HEK293 (cell line): ENCODE measurements at regions not wholly inside any gene's neighbourhood (a gene's known extent, or its start where the extent isn't known, plus 50 kb on each side); places are given as distances from the start of the nearest gene placed in this dataset.

ENCODE experiments used
- CTCF ChIA-PET: fragments of 350-600 bp; formaldehyde crosslinking; extraction: SDS; loops from one replicate; lab custom pipeline; 2021; ENCODE audit warnings: antibody characterized with exemption; lab: Yijun Ruan, JAX
- POLR2A ChIA-PET: fragments of 300-600 bp; formaldehyde crosslinking; extraction: SDS; loops from one replicate; lab custom pipeline; 2020; ENCODE audit warnings: antibody characterized with exemption, inconsistent platforms; lab: Yijun Ruan, JAX
- H3K27ac ChIP-seq: fragments of 200-500 bp; sonication (Bioruptor generic); 2 replicates; pipeline ENCODE4 v1.5.1; 2014; ENCODE audit warnings: low read depth, low read length, control low read depth, inconsistent platforms; ENCODE audit errors: extremely low read depth
- H3K36me3 ChIP-seq, 2 experiments: fragments of 200-500 bp in 1 of 2; sonication (Bioruptor generic) in 1 of 2; 1 replicate in 1 of 2; 2 replicates in 1 of 2; pipeline ENCODE4 v1.5.1; 2014 to 2017; ENCODE audit warnings: inconsistent platforms in 2 of 2, low read length in 2 of 2; ENCODE audit not compliant: control insufficient read depth in 2 of 2, insufficient read depth in 1 of 2
- H3K4me1 ChIP-seq: fragments of 200-500 bp; sonication (Bioruptor generic); 2 replicates; pipeline ENCODE4 v1.5.1; 2014; ENCODE audit warnings: mild to moderate bottlenecking, low read length, inconsistent platforms; ENCODE audit not compliant: control insufficient read depth, insufficient read depth
- H3K4me3 ChIP-seq: 2 replicates; pipeline ENCODE4 v1.5.1; 2011; ENCODE audit warnings: low read depth, mild to moderate bottlenecking, control low read depth, low read length, moderate library complexity
- H3K9me3 ChIP-seq: fragments of 200-500 bp; sonication (Bioruptor generic); 2 replicates; pipeline ENCODE4 v1.5.1; 2014; ENCODE audit warnings: low read depth, low read length, inconsistent platforms; ENCODE audit not compliant: control insufficient read depth, insufficient read depth
- GLI2 ChIP-seq: fragments of 450-650 bp; formaldehyde crosslinking; IDR thresholded peaks from 2 replicates; pipeline ENCODE4; 2017; ENCODE audit warnings: missing biosample characterization, missing genetic modification characterization, low read depth, borderline replicate concordance
- HOXD13 ChIP-seq: sonication (generic); formaldehyde crosslinking; IDR thresholded peaks from 2 replicates; pipeline ENCODE4 v1.8.0; 2022; ENCODE audit warnings: missing genetic modification reagents, borderline replicate concordance
- KLF8 ChIP-seq: fragments of 450-650 bp; formaldehyde crosslinking; IDR thresholded peaks from 2 replicates; pipeline ENCODE4 v1.5.1; 2016; ENCODE audit warnings: missing biosample characterization, missing genetic modification characterization
- MEIS1 ChIP-seq: sonication (generic); formaldehyde crosslinking; IDR thresholded peaks from 2 replicates; pipeline ENCODE4 v1.8.1; 2022; ENCODE audit warnings: missing genetic modification reagents, mild to moderate bottlenecking, borderline replicate concordance
- OVOL3 ChIP-seq: fragments of 450-650 bp; formaldehyde crosslinking; IDR thresholded peaks from 2 replicates; pipeline ENCODE4 v1.5.1; 2016; ENCODE audit warnings: missing biosample characterization, missing genetic modification characterization
- SP2 ChIP-seq: fragments of 450-650 bp; formaldehyde crosslinking; IDR thresholded peaks from 2 replicates; pipeline ENCODE4 v1.5.1; 2016; ENCODE audit warnings: missing biosample characterization, missing genetic modification characterization
- ZNF174 ChIP-seq: fragments of 450-650 bp; formaldehyde crosslinking; IDR thresholded peaks from 2 replicates; pipeline ENCODE4 v1.5.0; 2017; ENCODE audit warnings: missing biosample characterization, mild to moderate bottlenecking, missing genetic modification characterization
- ZNF211 ChIP-seq: fragments of 450-650 bp; formaldehyde crosslinking; IDR thresholded peaks from 2 replicates; pipeline ENCODE4 v1.5.1; 2016; ENCODE audit warnings: low read depth, missing biosample characterization, missing genetic modification characterization
- ZNF394 ChIP-seq: fragments of 450-650 bp; formaldehyde crosslinking; IDR thresholded peaks from 2 replicates; pipeline ENCODE4 v1.5.1; 2016; ENCODE audit warnings: missing biosample characterization, missing genetic modification characterization, mild to moderate bottlenecking, moderate library complexity, borderline replicate concordance
- ZNF433 ChIP-seq: fragments of 450-650 bp; formaldehyde crosslinking; IDR thresholded peaks from 2 replicates; pipeline ENCODE4 v1.5.1; 2016; ENCODE audit warnings: missing biosample characterization, missing genetic modification characterization, low read depth
- ZNF621 ChIP-seq: fragments of 450-650 bp; formaldehyde crosslinking; IDR thresholded peaks from 2 replicates; pipeline ENCODE4 v1.5.1; 2017; ENCODE audit warnings: missing biosample characterization, missing genetic modification characterization
- ZNF660 ChIP-seq: fragments of 450-650 bp; IDR thresholded peaks from 2 replicates; pipeline ENCODE4 v1.5.1; 2018; ENCODE audit warnings: missing biosample characterization, mild to moderate bottlenecking, missing genetic modification characterization
- ZNF76 ChIP-seq: fragments of 450-650 bp; formaldehyde crosslinking; IDR thresholded peaks from 2 replicates; pipeline ENCODE4; 2016; ENCODE audit warnings: low read depth, missing biosample characterization, missing genetic modification characterization, borderline replicate concordance
- ZNF830 ChIP-seq: fragments of 450-650 bp; IDR thresholded peaks from 2 replicates; pipeline ENCODE4 v1.5.0; 2018; ENCODE audit warnings: missing biosample characterization, missing genetic modification characterization, low read depth, mild to moderate bottlenecking, moderate library complexity
- ZNF843 ChIP-seq: fragments of 450-650 bp; formaldehyde crosslinking; IDR thresholded peaks from 2 replicates; pipeline ENCODE4 v1.5.1; 2016; ENCODE audit warnings: missing biosample characterization, missing genetic modification characterization
- TF ChIP-seq, protein P1 (sequence below): fragments of 450-650 bp; formaldehyde crosslinking; IDR thresholded peaks from 2 replicates; pipeline ENCODE4 v1.5.0; 2017; ENCODE audit warnings: missing biosample characterization, missing genetic modification characterization, borderline replicate concordance
- TF ChIP-seq, protein P2 (sequence below): fragments of 450-650 bp; formaldehyde crosslinking; IDR thresholded peaks from 2 replicates; pipeline ENCODE4 v1.5.1; 2016; ENCODE audit warnings: missing biosample characterization, missing genetic modification characterization
- TF ChIP-seq, protein P3 (sequence below): fragments of 450-650 bp; formaldehyde crosslinking; IDR thresholded peaks from 2 replicates; pipeline ENCODE4 v1.5.1; 2016; ENCODE audit warnings: missing biosample characterization, missing genetic modification characterization
- TF ChIP-seq, protein P4 (sequence below): fragments of 450-650 bp; formaldehyde crosslinking; IDR thresholded peaks from 2 replicates; pipeline ENCODE4 v1.5.1; 2016; ENCODE audit warnings: missing biosample characterization, missing genetic modification characterization

DNA sequence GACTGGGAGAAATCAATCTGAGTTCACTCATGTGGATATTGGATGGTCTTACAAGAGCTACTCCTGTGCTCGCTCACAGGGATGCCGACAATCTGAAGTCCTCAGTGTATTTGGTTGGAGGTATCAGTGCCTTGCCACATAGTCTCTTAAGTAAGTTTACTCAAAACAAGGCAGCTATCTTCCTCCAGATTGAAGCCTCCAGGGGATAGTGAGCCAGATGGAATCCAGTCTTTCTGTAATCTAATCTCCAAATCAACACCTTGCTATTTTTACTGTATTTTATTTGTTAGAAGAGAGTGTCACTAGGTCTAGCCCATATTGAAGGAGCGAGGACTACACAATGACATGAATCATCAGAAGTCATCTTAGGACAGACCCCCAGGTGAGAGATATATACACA, 456.6 kb upstream of the POT1 start (continued):
- TF ChIP-seq, protein P1, sequence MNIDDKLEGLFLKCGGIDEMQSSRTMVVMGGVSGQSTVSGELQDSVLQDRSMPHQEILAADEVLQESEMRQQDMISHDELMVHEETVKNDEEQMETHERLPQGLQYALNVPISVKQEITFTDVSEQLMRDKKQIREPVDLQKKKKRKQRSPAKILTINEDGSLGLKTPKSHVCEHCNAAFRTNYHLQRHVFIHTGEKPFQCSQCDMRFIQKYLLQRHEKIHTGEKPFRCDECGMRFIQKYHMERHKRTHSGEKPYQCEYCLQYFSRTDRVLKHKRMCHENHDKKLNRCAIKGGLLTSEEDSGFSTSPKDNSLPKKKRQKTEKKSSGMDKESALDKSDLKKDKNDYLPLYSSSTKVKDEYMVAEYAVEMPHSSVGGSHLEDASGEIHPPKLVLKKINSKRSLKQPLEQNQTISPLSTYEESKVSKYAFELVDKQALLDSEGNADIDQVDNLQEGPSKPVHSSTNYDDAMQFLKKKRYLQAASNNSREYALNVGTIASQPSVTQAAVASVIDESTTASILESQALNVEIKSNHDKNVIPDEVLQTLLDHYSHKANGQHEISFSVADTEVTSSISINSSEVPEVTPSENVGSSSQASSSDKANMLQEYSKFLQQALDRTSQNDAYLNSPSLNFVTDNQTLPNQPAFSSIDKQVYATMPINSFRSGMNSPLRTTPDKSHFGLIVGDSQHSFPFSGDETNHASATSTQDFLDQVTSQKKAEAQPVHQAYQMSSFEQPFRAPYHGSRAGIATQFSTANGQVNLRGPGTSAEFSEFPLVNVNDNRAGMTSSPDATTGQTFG: no peak
- TF ChIP-seq ZNF174 (tag by site-specific recombination) (no peak), SP2 (tag by site-specific recombination) (no peak), ZNF433 (tag by site-specific recombination) (no peak), GLI2 (tag by site-specific recombination) (no peak), ZNF843 (no peak)
- TF ChIP-seq, protein P2, sequence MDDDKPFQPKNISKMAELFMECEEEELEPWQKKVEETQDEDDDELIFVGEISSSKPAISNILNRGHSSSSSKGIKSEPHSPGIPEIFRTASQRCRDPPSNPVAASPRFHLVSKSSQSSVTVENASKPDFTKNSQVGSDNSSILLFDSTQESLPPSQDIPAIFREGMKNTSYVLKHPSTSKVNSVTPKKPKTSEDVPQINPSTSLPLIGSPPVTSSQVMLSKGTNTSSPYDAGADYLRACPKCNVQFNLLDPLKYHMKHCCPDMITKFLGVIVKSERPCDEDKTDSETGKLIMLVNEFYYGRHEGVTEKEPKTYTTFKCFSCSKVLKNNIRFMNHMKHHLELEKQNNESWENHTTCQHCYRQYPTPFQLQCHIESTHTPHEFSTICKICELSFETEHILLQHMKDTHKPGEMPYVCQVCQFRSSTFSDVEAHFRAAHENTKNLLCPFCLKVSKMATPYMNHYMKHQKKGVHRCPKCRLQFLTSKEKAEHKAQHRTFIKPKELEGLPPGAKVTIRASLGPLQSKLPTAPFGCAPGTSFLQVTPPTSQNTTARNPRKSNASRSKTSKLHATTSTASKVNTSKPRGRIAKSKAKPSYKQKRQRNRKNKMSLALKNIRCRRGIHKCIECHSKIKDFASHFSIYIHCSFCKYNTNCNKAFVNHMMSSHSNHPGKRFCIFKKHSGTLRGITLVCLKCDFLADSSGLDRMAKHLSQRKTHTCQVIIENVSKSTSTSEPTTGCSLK (tag by site-specific recombination): no peak
- TF ChIP-seq, protein P3, sequence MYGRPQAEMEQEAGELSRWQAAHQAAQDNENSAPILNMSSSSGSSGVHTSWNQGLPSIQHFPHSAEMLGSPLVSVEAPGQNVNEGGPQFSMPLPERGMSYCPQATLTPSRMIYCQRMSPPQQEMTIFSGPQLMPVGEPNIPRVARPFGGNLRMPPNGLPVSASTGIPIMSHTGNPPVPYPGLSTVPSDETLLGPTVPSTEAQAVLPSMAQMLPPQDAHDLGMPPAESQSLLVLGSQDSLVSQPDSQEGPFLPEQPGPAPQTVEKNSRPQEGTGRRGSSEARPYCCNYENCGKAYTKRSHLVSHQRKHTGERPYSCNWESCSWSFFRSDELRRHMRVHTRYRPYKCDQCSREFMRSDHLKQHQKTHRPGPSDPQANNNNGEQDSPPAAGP (tag by site-specific recombination): no peak
- TF ChIP-seq, protein P4, sequence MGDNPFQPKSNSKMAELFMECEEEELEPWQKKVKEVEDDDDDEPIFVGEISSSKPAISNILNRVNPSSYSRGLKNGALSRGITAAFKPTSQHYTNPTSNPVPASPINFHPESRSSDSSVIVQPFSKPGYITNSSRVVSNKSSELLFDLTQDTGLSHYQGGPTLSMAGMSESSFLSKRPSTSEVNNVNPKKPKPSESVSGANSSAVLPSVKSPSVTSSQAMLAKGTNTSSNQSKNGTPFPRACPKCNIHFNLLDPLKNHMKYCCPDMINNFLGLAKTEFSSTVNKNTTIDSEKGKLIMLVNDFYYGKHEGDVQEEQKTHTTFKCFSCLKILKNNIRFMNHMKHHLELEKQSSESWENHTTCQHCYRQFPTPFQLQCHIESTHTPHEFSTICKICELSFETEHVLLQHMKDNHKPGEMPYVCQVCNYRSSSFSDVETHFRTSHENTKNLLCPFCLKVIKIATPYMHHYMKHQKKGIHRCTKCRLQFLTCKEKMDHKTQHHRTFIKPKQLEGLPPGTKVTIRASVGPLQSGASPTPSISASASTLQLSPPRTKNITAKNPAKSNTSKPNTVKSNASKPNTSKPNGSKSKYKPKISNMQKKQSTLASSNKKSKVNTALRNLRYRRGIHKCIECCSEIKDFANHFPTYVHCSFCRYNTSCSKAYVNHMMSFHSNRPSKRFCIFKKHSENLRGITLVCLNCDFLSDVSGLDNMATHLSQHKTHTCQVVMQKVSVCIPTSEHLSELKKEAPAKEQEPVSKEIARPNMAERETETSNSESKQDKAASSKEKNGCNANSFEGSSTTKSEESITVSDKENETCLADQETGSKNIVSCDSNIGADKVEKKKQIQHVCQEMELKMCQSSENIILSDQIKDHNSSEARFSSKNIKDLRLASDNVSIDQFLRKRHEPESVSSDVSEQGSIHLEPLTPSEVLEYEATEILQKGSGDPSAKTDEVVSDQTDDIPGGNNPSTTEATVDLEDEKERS (tag by site-specific recombination): no peak

DNA sequence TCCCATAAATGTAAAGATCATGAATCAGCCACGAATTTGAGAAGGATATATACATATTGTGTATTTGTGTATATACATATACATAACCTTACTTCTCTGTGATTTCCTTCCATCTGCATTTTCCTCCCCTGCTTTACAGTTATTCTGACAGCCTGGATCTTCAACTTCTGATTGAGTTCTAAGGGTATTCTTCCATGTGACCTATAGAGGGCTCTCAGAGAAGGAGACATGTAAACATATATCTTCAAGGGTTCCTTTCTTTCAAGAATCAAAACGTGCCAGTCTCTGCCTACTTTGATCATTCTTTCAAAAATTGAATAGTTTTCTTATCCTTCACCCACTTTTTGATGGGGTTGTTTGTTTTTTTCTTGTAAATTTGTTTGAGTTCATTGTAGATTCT, 453.7 kb upstream of the POT1 start:
- Histone ChIP-seq H3K4me1 (no peaks in the 10 kb centered on the region), H3K9me3 (no peaks in the 10 kb centered on the region), H3K27ac (no peak overlapping the region), H3K4me3 (no peak overlapping the region), H3K36me3 (no peaks in the 10 kb centered on the region)
- no peak for TF ChIP-seq ZNF660 (tag by site-specific recombination)
- no peak for TF ChIP-seq ZNF621
- no peak for TF ChIP-seq ZNF174 (tag by site-specific recombination)
- no peak for TF ChIP-seq KLF8 (tag by site-specific recombination)
- TF ChIP-seq ZNF76: no peak
- TF ChIP-seq ZNF830 (tag by site-specific recombination): no peak
- TF ChIP-seq HOXD13 (CRISPR knock-in tag): no peak
- no peak for TF ChIP-seq ZNF211 (tag by site-specific recombination)
- no peak for TF ChIP-seq MEIS1
- no peak for TF ChIP-seq ZNF394 (tag by site-specific recombination)
- TF ChIP-seq OVOL3 (tag by site-specific recombination): no peak
- ChIA-PET CTCF (interaction anchor here (0.7 kb wide), 1 partner anchor 45 kb away, joined by 3 read pairs; no protein-coding TSS in a partner anchor), POLR2A (no interaction called here)
